ENCODE measurements at regions not wholly inside any gene's neighbourhood (a gene's known extent, or its start where the extent isn't known, plus 50 kb on each side); places are given as distances from the start of the nearest gene placed in this dataset.

DNA sequence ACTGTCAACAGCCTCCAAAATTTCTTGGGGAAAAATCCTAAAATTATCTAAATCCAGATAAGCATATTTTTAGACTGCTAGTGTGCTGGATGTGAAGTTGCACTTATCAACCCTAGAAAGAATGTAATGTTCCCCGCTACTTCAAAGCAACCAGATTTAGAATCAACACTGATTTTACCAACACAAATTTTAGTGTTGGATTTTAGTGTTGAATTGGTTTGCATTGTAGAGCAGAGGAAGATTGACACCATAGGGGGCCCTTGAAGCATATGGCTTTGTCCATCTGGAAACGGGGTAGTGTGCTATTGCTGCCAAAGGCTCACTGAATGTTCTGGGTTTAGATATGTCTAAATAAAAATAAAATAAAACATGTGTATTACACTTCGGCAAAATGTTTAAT is 126.3 kb upstream of the EMCN start:
- TF ChIP-seq, protein P1, sequence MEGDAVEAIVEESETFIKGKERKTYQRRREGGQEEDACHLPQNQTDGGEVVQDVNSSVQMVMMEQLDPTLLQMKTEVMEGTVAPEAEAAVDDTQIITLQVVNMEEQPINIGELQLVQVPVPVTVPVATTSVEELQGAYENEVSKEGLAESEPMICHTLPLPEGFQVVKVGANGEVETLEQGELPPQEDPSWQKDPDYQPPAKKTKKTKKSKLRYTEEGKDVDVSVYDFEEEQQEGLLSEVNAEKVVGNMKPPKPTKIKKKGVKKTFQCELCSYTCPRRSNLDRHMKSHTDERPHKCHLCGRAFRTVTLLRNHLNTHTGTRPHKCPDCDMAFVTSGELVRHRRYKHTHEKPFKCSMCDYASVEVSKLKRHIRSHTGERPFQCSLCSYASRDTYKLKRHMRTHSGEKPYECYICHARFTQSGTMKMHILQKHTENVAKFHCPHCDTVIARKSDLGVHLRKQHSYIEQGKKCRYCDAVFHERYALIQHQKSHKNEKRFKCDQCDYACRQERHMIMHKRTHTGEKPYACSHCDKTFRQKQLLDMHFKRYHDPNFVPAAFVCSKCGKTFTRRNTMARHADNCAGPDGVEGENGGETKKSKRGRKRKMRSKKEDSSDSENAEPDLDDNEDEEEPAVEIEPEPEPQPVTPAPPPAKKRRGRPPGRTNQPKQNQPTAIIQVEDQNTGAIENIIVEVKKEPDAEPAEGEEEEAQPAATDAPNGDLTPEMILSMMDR (conservative IDR thresholded peaks at IDR 0.05; ENCODE audit: low read depth, low read length), result no peak
- no peak for TF ChIP-seq EZH2 (IDR thresholded peaks at IDR 0.05; ENCODE audit: borderline replicate concordance, low read depth, low read length, poor library complexity, severe bottlenecking)
